GM12878 (cell line): ENCODE measurements at regions not wholly inside any gene's neighbourhood (a gene's known extent, or its start where the extent isn't known, plus 50 kb on each side); places are given as distances from the start of the nearest gene placed in this dataset.

ENCODE experiments used
- BHLHE40 ChIP-seq, 2 experiments: fragments of 450-650 bp in 1 of 2; IDR thresholded peaks; 2 replicates each; pipeline ENCODE4 v1.6.1; 2011 to 2017; ENCODE audit warnings: low read depth in 2 of 2, borderline replicate concordance in 1 of 2, improper control_type of control experiment in 1 of 2, low read length in 1 of 2, mild to moderate bottlenecking in 1 of 2
- CREB1 ChIP-seq: IDR thresholded peaks from 2 replicates; pipeline ENCODE4 v1.6.1; 2012; ENCODE audit warnings: low read depth, mild to moderate bottlenecking, inconsistent platforms
- CTCF ChIP-seq, 3 experiments: IDR thresholded peaks in 2 of 3; conservative IDR thresholded peaks in 1 of 3; 2 replicates each; pipeline ENCODE4 v1.5.1; 2011; ENCODE audit warnings: low read depth in 3 of 3, low read length in 3 of 3, mild to moderate bottlenecking in 3 of 3, control low read depth in 2 of 3, moderate library complexity in 2 of 3, inconsistent platforms in 1 of 3, mixed read lengths in 1 of 3; ENCODE audit not compliant: control insufficient read depth in 2 of 3, insufficient read depth in 1 of 3; ENCODE audit errors: extremely low read depth in 1 of 3
- EZH2 ChIP-seq: IDR thresholded peaks from 2 replicates; pipeline ENCODE4 v1.6.1; 2012; ENCODE audit warnings: low read depth, mild to moderate bottlenecking, control low read depth, inconsistent platforms, low read length, borderline replicate concordance; ENCODE audit not compliant: control insufficient read depth
- MYC ChIP-seq: IDR thresholded peaks from 2 replicates; pipeline ENCODE4 v1.6.1; 2011; ENCODE audit warnings: mild to moderate bottlenecking, low read length, moderate library complexity, inconsistent platforms; ENCODE audit not compliant: insufficient read depth, insufficient replicate concordance, insufficient read length, severe bottlenecking
- NR2C2 ChIP-seq: IDR thresholded peaks from 2 replicates; pipeline ENCODE4 v1.6.1; 2011; ENCODE audit warnings: borderline replicate concordance, low read depth; ENCODE audit not compliant: control insufficient read depth, insufficient read length
- PKNOX1 ChIP-seq: fragments of 450-650 bp; IDR thresholded peaks from 2 replicates; pipeline ENCODE4 v1.6.1; 2016; ENCODE audit warnings: mild to moderate bottlenecking
- SMARCA5 ChIP-seq: fragments of 450-650 bp; IDR thresholded peaks from 2 replicates; pipeline ENCODE4 v1.6.1; 2017; ENCODE audit warnings: mild to moderate bottlenecking
- SREBF1 ChIP-seq: IDR thresholded peaks from 2 replicates; pipeline ENCODE4 v1.6.1; 2012; ENCODE audit warnings: mild to moderate bottlenecking, low read length
- STAT3 ChIP-seq: IDR thresholded peaks from 2 replicates; pipeline ENCODE4 v1.6.1; 2011; ENCODE audit warnings: low read depth, low read length, improper control_type of control experiment
- USF2 ChIP-seq: IDR thresholded peaks from 2 replicates; pipeline ENCODE4 v1.6.1; 2011; ENCODE audit warnings: low read depth, low read length, improper control_type of control experiment, borderline replicate concordance
- TF ChIP-seq, protein P1 (sequence below): IDR thresholded peaks from 2 replicates; pipeline ENCODE4 v1.6.1; 2011; ENCODE audit warnings: borderline replicate concordance, low read depth, mild to moderate bottlenecking, moderate library complexity, low read length; ENCODE audit not compliant: insufficient read depth, poor library complexity, severe bottlenecking
- TF ChIP-seq, protein P2 (sequence below): IDR thresholded peaks from 2 replicates; pipeline ENCODE4 v1.6.1; 2012; ENCODE audit warnings: low read length, inconsistent platforms

DNA sequence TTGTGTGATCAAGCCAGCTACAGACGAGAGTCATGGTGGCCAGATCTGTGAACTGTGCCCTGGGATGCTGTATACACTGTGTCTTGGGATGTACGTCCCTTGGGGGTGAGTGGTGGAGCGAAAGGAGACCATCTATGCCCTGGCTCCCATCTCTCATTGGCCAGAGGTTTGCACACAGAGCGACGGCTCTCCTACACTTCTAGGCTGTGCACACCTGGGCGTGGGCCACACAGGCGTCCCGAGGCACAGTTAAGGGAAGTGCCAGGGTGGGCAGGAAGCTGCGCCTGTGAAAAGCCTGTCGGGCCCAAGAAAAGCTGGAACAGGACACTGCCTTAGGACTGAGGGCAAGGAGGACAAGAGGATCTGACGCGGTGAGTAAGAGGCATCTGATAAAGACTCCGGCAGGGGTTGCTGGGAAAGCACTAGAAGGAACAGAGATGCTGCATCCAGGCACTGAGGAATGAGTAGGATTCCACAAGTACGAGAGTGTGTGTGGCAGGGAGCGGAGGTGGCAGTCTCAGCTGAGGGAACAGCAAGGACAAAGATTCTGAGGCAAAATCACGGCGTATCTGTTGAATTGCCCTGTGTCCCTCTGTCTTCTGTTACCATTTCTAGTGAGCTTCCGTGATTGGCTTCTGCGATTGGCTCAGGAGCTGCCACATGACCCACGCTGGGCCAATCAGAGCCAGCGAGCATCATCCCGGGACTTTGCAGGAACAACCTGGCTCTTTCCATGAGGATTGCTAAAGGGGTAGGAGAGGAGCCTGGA is 67.9 kb upstream of the ZBTB40 start:
- TF ChIP-seq NR2C2 (no peak), CTCF (IDR thresholded peaks at IDR 0.05 in 2 of 3, conservative IDR thresholded peaks at IDR 0.05 in 1 of 3; ENCODE audit: control insufficient read depth in 2 of 3, extremely low read depth in 1 of 3, insufficient read depth in 1 of 3, low read depth in 3 of 3, low read length in 3 of 3) (no peak), CREB1 (no peak), STAT3 (no peak), EZH2 (no peak), PKNOX1 (no peak), SREBF1 (no peak), BHLHE40 (IDR thresholded peaks at IDR 0.05; ENCODE audit: borderline replicate concordance in 1 of 2, low read depth in 2 of 2, low read length in 1 of 2) (no peak), USF2 (no peak), SMARCA5 (no peak), MYC (no peak)
- TF ChIP-seq, protein P1, sequence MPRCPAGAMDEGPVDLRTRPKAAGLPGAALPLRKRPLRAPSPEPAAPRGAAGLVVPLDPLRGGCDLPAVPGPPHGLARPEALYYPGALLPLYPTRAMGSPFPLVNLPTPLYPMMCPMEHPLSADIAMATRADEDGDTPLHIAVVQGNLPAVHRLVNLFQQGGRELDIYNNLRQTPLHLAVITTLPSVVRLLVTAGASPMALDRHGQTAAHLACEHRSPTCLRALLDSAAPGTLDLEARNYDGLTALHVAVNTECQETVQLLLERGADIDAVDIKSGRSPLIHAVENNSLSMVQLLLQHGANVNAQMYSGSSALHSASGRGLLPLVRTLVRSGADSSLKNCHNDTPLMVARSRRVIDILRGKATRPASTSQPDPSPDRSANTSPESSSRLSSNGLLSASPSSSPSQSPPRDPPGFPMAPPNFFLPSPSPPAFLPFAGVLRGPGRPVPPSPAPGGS: no peak
- TF ChIP-seq, protein P2, sequence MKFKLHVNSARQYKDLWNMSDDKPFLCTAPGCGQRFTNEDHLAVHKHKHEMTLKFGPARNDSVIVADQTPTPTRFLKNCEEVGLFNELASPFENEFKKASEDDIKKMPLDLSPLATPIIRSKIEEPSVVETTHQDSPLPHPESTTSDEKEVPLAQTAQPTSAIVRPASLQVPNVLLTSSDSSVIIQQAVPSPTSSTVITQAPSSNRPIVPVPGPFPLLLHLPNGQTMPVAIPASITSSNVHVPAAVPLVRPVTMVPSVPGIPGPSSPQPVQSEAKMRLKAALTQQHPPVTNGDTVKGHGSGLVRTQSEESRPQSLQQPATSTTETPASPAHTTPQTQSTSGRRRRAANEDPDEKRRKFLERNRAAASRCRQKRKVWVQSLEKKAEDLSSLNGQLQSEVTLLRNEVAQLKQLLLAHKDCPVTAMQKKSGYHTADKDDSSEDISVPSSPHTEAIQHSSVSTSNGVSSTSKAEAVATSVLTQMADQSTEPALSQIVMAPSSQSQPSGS: no peak
